C4-2B (cell line): ENCODE measurements at regions not wholly inside any gene's neighbourhood (a gene's known extent, or its start where the extent isn't known, plus 50 kb on each side); places are given as distances from the start of the nearest gene placed in this dataset.

Experiments used
- H3K27ac ChIP-seq: fragments of 450-650 bp; 2 replicates; pipeline ENCODE4 v1.5.1; 2017
- CTCF ChIP-seq: fragments of 450-650 bp; conservative IDR thresholded peaks from 2 replicates; pipeline ENCODE4 v1.5.1; 2017; ENCODE audit warnings: mild to moderate bottlenecking
- ZFX ChIP-seq: fragments of 450-650 bp; IDR thresholded peaks from 2 replicates; pipeline ENCODE4 v1.6.1; 2017

DNA sequence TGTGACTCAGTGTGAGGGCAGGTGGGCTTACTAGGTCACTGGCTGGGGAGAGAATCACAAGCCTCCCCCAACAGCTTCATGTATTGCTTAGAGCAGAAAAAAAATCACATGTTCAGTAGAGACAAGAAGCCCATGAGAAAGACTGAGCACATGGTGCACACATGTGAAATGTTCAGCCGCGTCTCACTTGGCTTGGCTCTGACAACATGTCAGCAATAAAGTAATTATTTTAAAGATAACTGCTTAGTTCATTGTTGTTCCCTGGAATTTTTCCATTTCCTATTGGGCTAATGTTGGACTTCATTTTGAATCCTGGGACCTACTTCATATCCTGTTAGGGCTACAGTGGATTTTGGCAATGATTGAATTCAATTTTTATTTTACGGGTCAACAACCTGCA is 222.6 kb downstream of the C6orf118 start:
- peak overlapping the region; percentile 34; the same call in 1 of the 2 replicates for H3K27ac ChIP-seq
- no peak for TF ChIP-seq ZFX
- no peak for TF ChIP-seq CTCF

- H3K27ac ChIP-seq: peak overlapping the region; percentile 92
- TF ChIP-seq ZFX (no peak), CTCF (no peak)
Observed at GRCh38 chr6:165082636-165083035, 226.8 kb downstream of the C6orf118 start.

DNA sequence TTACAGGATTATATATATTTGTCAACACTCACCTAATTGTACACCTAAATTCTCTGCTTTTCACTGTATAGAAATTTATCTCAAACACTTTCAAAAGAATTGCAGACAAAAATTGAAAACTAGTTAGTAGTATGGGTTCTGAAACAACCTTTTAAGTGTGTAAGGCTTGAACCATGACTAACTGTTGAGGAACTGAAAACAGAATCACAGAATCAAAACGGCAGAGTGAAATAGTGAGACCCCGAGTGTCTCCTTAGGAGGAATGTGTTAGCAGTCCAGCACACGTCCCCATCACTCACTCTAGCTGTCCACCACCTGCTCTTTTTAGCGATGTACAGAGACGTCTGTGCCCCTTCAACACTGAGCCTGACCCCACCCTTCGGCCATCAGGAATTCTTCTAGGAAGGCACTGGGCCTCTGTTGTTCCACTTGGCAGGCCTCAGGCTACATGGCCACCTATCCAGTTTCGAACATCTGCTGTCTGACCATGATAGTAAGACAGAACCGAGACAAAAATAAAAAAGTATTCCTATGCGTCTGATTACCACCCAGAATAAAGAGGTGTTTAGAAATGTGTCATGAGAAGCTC is 227.4 kb downstream of the C6orf118 start:
- TF ChIP-seq CTCF (no peak), ZFX (no peak)
- H3K27ac ChIP-seq: peak overlapping the region; percentile 92

DNA sequence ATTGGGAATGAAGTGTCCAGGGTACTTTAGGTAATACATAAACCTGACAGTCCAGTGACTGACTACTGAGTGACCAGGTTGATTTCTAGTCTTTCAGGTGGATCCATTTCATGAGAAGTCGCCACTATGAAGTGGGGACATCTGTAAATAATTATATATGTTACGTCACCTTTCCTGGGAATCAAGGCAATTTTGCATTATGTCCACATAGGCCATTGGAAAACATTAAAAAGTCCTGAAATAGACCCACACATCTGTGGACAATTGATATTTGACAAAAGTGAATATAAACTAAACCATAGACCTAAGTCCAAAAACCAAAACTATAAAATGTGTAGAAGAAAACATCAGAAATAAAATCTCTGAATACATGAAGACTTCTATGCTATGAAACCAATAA is 231.5 kb downstream of the C6orf118 start:
- TF ChIP-seq CTCF: no peak
- no peak for TF ChIP-seq ZFX

GRCh38 chr6:165071906-165072305 is 237.5 kb downstream of the C6orf118 start:
- peak overlapping the region; percentile 56; the same call in 1 of the 2 replicates for H3K27ac ChIP-seq
- TF ChIP-seq ZFX (no peak), CTCF (no peak)

More for the DNA sequence above, 231.5 kb downstream of the C6orf118 start:
- H3K27ac ChIP-seq: no peak overlapping the region

- H3K27ac ChIP-seq: no peak overlapping the region
- TF ChIP-seq CTCF (no peak), ZFX (no peak)
Observed at GRCh38 chr6:165060720-165061119, 248.7 kb downstream of the C6orf118 start.

GRCh38 chr6:165059032-165059431 is 250.4 kb downstream of the C6orf118 start:
- TF ChIP-seq ZFX (no peak), CTCF (no peak)
- H3K27ac ChIP-seq: no peak overlapping the region
